Endodermal cell (in vitro differentiated cells): ENCODE measurements at regions not wholly inside any gene's neighbourhood (a gene's known extent, or its start where the extent isn't known, plus 50 kb on each side); places are given as distances from the start of the nearest gene placed in this dataset.

Experiments
- DNase-seq: peaks from one replicate; pipeline ENCODE4 v3.0.0-alpha.2; 2017
- H3K27ac ChIP-seq: 2 replicates; pipeline ENCODE4 v1.5.1; 2013; ENCODE audit warnings: mild to moderate bottlenecking, low read depth, low read length, moderate library complexity
- H3K27me3 ChIP-seq: 2 replicates; pipeline ENCODE4 v1.6.1; 2013; ENCODE audit warnings: mild to moderate bottlenecking, low read length, moderate library complexity; ENCODE audit not compliant: insufficient read depth, control insufficient read depth, poor library complexity, severe bottlenecking
- H3K36me3 ChIP-seq: 2 replicates; pipeline ENCODE4 v1.7.0; 2013; ENCODE audit warnings: mild to moderate bottlenecking, low read length, moderate library complexity; ENCODE audit not compliant: control insufficient read depth, insufficient read depth
- H3K4me1 ChIP-seq: one replicate; pipeline ENCODE4 v1.7.0; 2013; ENCODE audit warnings: low read length; ENCODE audit not compliant: control insufficient read depth, insufficient read depth
- H3K4me3 ChIP-seq: 2 replicates; pipeline ENCODE4 v1.5.1; 2013; ENCODE audit warnings: mild to moderate bottlenecking, low read length, moderate library complexity
- H3K9ac ChIP-seq: 2 replicates; pipeline ENCODE4 v1.6.1; 2013; ENCODE audit warnings: mild to moderate bottlenecking, low read length, moderate library complexity; ENCODE audit not compliant: poor library complexity, severe bottlenecking; ENCODE audit errors: extremely low read depth
- H3K9me3 ChIP-seq: 2 replicates; pipeline ENCODE4 v1.6.1; 2013; ENCODE audit warnings: mild to moderate bottlenecking, low read length, moderate library complexity; ENCODE audit not compliant: control insufficient read depth
- H3K27ac Mint-ChIP-seq: 2 replicates; pipeline ENCODE4 v1.8.0; 2020; ENCODE audit warnings: mixed read lengths
- H3K27me3 Mint-ChIP-seq: 2 replicates; pipeline ENCODE4 v1.8.0; 2021; ENCODE audit warnings: mild to moderate bottlenecking, mixed read lengths; ENCODE audit not compliant: insufficient read depth
- H3K36me3 Mint-ChIP-seq: 2 replicates; pipeline ENCODE4 v1.8.0; 2020; ENCODE audit warnings: low read depth, mixed read lengths
- H3K4me1 Mint-ChIP-seq: 2 replicates; pipeline ENCODE4 v1.8.0; 2020; ENCODE audit warnings: mixed read lengths
- H3K4me3 Mint-ChIP-seq: 2 replicates; pipeline ENCODE4 v1.8.0; 2020; ENCODE audit warnings: mild to moderate bottlenecking, moderate library complexity, mixed read lengths
- H3K9me3 Mint-ChIP-seq: 2 replicates; pipeline ENCODE4 v1.8.0; 2020; ENCODE audit warnings: mild to moderate bottlenecking, mixed read lengths
- CTCF ChIP-seq: fragments of 200-600 bp; sonication (generic); conservative IDR thresholded peaks from 2 replicates; pipeline ENCODE4 v1.5.0; 2021; ENCODE audit warnings: antibody characterized with exemption, mild to moderate bottlenecking
- WGBS, 2 experiments: methylation state at CpG; one replicate each; pipeline versions ENCODE4 v1.1.5 to v1.1.7; 2013; ENCODE audit warnings: missing lambda C conversion rate in 2 of 2, mixed read lengths in 1 of 2; ENCODE audit not compliant: insufficient coverage in 1 of 2, insufficient read length in 1 of 2; 5-methylcytosine and 5-hydroxymethylcytosine counted together

GRCh38 chr14:101072531-101072930 is 169.0 kb upstream of the RTL1 start:
- H3K4me3 Mint-ChIP-seq, result no peak overlapping the region
- peaks cover 4% of the 10 kb centered on the region for H3K9me3 Mint-ChIP-seq
- WGBS, 2 experiments, result 51 to 82% methylated on average over 6 to 12 of the region's 16 CpGs
- no peaks in the 10 kb centered on the region for H3K9me3 ChIP-seq
- H3K27me3 Mint-ChIP-seq, result peaks cover 4% of the 10 kb centered on the region
- H3K27ac Mint-ChIP-seq, result no peak overlapping the region
- H3K36me3 Mint-ChIP-seq, result no peaks in the 10 kb centered on the region
- no peaks in the 10 kb centered on the region for H3K36me3 ChIP-seq
- H3K4me1 Mint-ChIP-seq, result peaks cover 22% of the 10 kb centered on the region
- H3K27me3 ChIP-seq, result no peaks in the 10 kb centered on the region
- no peak overlapping the region for H3K27ac ChIP-seq
- TF ChIP-seq CTCF, result no peak
- no peak overlapping the region for H3K4me3 ChIP-seq
- DNase-seq, result peak; percentile 61
- no peak overlapping the region for H3K9ac ChIP-seq
- H3K4me1 ChIP-seq, result peaks cover 12% of the 10 kb centered on the region

GRCh38 chr14:101072945-101073597 is 169.5 kb upstream of the RTL1 start:
- Mint-ChIP-seq H3K27ac (no peak overlapping the region), H3K9me3 (no peaks in the 10 kb centered on the region), H3K36me3 (no peaks in the 10 kb centered on the region), H3K4me3 (no peak overlapping the region), H3K27me3 (peaks cover 6% of the 10 kb centered on the region), H3K4me1 (peaks cover 22% of the 10 kb centered on the region)
- Histone ChIP-seq H3K36me3 (no peaks in the 10 kb centered on the region), H3K9me3 (no peaks in the 10 kb centered on the region), H3K27ac (no peak overlapping the region), H3K27me3 (no peaks in the 10 kb centered on the region), H3K4me3 (no peak overlapping the region), H3K4me1 (peaks cover 16% of the 10 kb centered on the region), H3K9ac (no peak overlapping the region)
- DNase-seq, result peak; percentile 90
- TF ChIP-seq CTCF, result no peak
- WGBS, 2 experiments, result 36 to 62% methylated on average over 8 to 28 of the region's 28 CpGs

- no peaks in the 10 kb centered on the region for H3K27me3 ChIP-seq
- TF ChIP-seq CTCF, result no peak
Measured at GRCh38 chr14:101073598-101073965, 170.1 kb upstream of the RTL1 start.

More at GRCh38 chr14:101073598-101073965, 170.1 kb upstream of the RTL1 start:
- Histone ChIP-seq H3K4me1 (peaks cover 16% of the 10 kb centered on the region), H3K4me3 (no peak overlapping the region), H3K9ac (no peak overlapping the region), H3K27ac (no peak overlapping the region), H3K9me3 (no peaks in the 10 kb centered on the region), H3K36me3 (no peaks in the 10 kb centered on the region)
- Mint-ChIP-seq H3K4me3 (no peak overlapping the region), H3K4me1 (peaks cover 27% of the 10 kb centered on the region), H3K9me3 (no peaks in the 10 kb centered on the region), H3K36me3 (no peaks in the 10 kb centered on the region), H3K27me3 (peaks cover 8% of the 10 kb centered on the region), H3K27ac (no peak overlapping the region)
- no peak for DNase-seq
- 52 to 59% methylated on average over 5 to 6 of the region's 7 CpGs for WGBS, 2 experiments
